ENCODE measurements at regions not wholly inside any gene's neighbourhood (a gene's known extent, or its start where the extent isn't known, plus 50 kb on each side); places are given as distances from the start of the nearest gene placed in this dataset.

DNA sequence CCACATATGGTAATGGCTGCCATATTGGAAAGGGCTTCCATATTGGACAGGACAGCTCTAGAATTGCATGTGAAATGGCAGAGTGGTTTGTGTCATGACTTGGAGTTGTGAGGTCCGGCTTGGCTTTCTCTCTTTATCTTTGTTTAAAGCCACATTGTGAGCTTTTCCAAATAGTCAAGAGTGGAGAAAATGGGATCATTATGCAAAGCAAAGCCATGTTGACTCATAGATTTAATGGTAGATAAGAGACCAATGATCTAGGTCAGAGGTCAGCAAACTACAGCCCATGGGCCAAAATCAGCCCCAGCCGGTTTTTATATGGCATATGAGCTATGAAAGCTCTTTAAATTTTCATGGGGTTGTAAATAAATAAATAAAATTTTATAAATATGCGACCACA is 449.1 kb downstream of the BCL11B start:
- H3K36me3 Mint-ChIP-seq (ENCODE audit: low read depth, unreplicated experiment): no peaks in the 10 kb centered on the region
- no peaks in the 10 kb centered on the region for H3K4me1 ChIP-seq (ENCODE audit: insufficient read depth, low read length)
- no peak overlapping the region for H3K9ac ChIP-seq (ENCODE audit: low read length)
- H3K4me3 Mint-ChIP-seq (ENCODE audit: unreplicated experiment): no peak overlapping the region
- no peaks in the 10 kb centered on the region for H3K9me3 ChIP-seq (ENCODE audit: insufficient read depth, low read depth, low read length)
- H3K4me3 ChIP-seq (ENCODE audit: insufficient read depth, low read depth, low read length): no peak overlapping the region
- no peaks in the 10 kb centered on the region for H3K79me2 ChIP-seq (ENCODE audit: insufficient read depth, low read length)
- no peaks in the 10 kb centered on the region for H3K27me3 ChIP-seq (ENCODE audit: insufficient read depth, low read length)
- H2AFZ ChIP-seq (ENCODE audit: low read depth, low read length): no peak overlapping the region
- DNase-seq (ENCODE audit: low read depth) (no peak), FAIRE-seq (no peak)
- no peak overlapping the region for H3K4me2 ChIP-seq (ENCODE audit: low read length)
- H4K20me1 ChIP-seq (ENCODE audit: insufficient read depth, low read length): no peaks in the 10 kb centered on the region
- peaks cover 5% of the 10 kb centered on the region for H3K9me3 Mint-ChIP-seq (ENCODE audit: unreplicated experiment)
- H3K27me3 Mint-ChIP-seq (ENCODE audit: low read depth, unreplicated experiment): peaks cover 15% of the 10 kb centered on the region
- TF ChIP-seq, protein P1, sequence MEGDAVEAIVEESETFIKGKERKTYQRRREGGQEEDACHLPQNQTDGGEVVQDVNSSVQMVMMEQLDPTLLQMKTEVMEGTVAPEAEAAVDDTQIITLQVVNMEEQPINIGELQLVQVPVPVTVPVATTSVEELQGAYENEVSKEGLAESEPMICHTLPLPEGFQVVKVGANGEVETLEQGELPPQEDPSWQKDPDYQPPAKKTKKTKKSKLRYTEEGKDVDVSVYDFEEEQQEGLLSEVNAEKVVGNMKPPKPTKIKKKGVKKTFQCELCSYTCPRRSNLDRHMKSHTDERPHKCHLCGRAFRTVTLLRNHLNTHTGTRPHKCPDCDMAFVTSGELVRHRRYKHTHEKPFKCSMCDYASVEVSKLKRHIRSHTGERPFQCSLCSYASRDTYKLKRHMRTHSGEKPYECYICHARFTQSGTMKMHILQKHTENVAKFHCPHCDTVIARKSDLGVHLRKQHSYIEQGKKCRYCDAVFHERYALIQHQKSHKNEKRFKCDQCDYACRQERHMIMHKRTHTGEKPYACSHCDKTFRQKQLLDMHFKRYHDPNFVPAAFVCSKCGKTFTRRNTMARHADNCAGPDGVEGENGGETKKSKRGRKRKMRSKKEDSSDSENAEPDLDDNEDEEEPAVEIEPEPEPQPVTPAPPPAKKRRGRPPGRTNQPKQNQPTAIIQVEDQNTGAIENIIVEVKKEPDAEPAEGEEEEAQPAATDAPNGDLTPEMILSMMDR (IDR thresholded peaks at IDR 0.05; ENCODE audit: insufficient read depth, low read depth, low read length): no peak
- no peak for TF ChIP-seq EZH2 (IDR thresholded peaks at IDR 0.05; ENCODE audit: insufficient read depth, low read length)
- no peak overlapping the region for H3K27ac Mint-ChIP-seq (ENCODE audit: unreplicated experiment)
- no peak overlapping the region for H3K27ac ChIP-seq (ENCODE audit: low read depth, low read length)
- no peaks in the 10 kb centered on the region for H3K36me3 ChIP-seq (ENCODE audit: insufficient read depth, low read length)
- H3K4me1 Mint-ChIP-seq (ENCODE audit: low read depth, unreplicated experiment): no peaks in the 10 kb centered on the region

DNA sequence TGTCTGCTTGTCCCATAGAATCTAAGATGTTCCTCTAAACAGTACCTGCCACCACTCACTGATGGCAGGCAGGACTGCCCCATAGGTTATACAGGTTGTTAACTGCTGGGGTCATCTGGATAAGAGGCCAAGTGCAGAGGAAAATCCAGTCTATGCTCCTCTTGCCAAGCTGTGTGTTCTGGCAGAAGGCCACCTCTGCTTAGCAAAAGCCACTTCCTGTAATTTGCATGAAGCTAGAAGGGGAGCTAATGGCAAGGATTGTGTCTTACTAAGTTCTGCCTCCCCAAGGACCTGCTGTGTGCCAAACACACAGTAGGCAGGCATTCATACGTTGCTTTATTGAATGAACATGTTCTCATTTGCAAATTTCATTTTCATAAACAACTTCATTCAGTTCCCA is 445.4 kb downstream of the BCL11B start:
- no peaks in the 10 kb centered on the region for H3K9me3 ChIP-seq (ENCODE audit: insufficient read depth, low read depth, low read length)
- H3K4me2 ChIP-seq (ENCODE audit: low read length): no peak overlapping the region
- no peak overlapping the region for H3K27ac Mint-ChIP-seq (ENCODE audit: unreplicated experiment)
- peaks cover 13% of the 10 kb centered on the region for H3K27me3 Mint-ChIP-seq (ENCODE audit: low read depth, unreplicated experiment)
- H3K4me3 Mint-ChIP-seq (ENCODE audit: unreplicated experiment): no peak overlapping the region
- no peak overlapping the region for H2AFZ ChIP-seq (ENCODE audit: low read depth, low read length)
- no peaks in the 10 kb centered on the region for H4K20me1 ChIP-seq (ENCODE audit: insufficient read depth, low read length)
- H3K27me3 ChIP-seq (ENCODE audit: insufficient read depth, low read length): no peaks in the 10 kb centered on the region
- DNase-seq (ENCODE audit: low read depth) (no peak), FAIRE-seq (no peak)
- H3K9ac ChIP-seq (ENCODE audit: low read length): no peak overlapping the region
- H3K4me3 ChIP-seq (ENCODE audit: insufficient read depth, low read depth, low read length): no peak overlapping the region
- H3K27ac ChIP-seq (ENCODE audit: low read depth, low read length): no peak overlapping the region
- H3K36me3 Mint-ChIP-seq (ENCODE audit: low read depth, unreplicated experiment): no peaks in the 10 kb centered on the region
- no peaks in the 10 kb centered on the region for H3K4me1 ChIP-seq (ENCODE audit: insufficient read depth, low read length)
- no peaks in the 10 kb centered on the region for H3K9me3 Mint-ChIP-seq (ENCODE audit: unreplicated experiment)
- no peaks in the 10 kb centered on the region for H3K36me3 ChIP-seq (ENCODE audit: insufficient read depth, low read length)
- no peaks in the 10 kb centered on the region for H3K79me2 ChIP-seq (ENCODE audit: insufficient read depth, low read length)
- no peaks in the 10 kb centered on the region for H3K4me1 Mint-ChIP-seq (ENCODE audit: low read depth, unreplicated experiment)
- TF ChIP-seq, protein P1 (IDR thresholded peaks at IDR 0.05; ENCODE audit: insufficient read depth, low read depth, low read length): no peak
- TF ChIP-seq EZH2 (IDR thresholded peaks at IDR 0.05; ENCODE audit: insufficient read depth, low read length): no peak

DNA sequence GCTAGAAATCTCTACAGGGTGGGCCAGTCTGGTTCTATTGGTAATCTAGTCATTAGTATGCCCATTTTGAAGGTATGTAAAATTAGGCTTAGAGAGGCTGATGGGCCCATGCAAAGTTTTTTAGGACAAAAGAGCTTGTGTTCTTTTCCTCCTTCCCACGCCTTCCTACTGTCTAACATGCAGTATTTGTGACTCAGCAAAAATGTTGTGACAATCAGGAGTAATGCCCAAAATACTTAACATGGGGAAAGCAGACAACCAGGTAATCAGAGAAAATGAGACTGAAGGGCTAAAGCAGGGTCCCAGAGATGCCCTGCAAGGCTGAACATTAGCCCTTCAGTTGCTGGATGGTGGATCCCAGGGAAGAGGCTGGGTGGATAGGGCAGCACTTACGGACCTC is 437.9 kb downstream of the BCL11B start:
- Histone ChIP-seq H2AFZ (ENCODE audit: low read depth, low read length) (no peak overlapping the region), H3K4me1 (ENCODE audit: insufficient read depth, low read length) (no peaks in the 10 kb centered on the region), H4K20me1 (ENCODE audit: insufficient read depth, low read length) (no peaks in the 10 kb centered on the region), H3K9ac (ENCODE audit: low read length) (no peak overlapping the region), H3K79me2 (ENCODE audit: insufficient read depth, low read length) (no peaks in the 10 kb centered on the region), H3K27ac (ENCODE audit: low read depth, low read length) (no peak overlapping the region), H3K4me2 (ENCODE audit: low read length) (no peak overlapping the region), H3K27me3 (ENCODE audit: insufficient read depth, low read length) (no peaks in the 10 kb centered on the region), H3K4me3 (ENCODE audit: insufficient read depth, low read depth, low read length) (no peak overlapping the region), H3K36me3 (ENCODE audit: insufficient read depth, low read length) (no peaks in the 10 kb centered on the region), H3K9me3 (ENCODE audit: insufficient read depth, low read depth, low read length) (peaks cover 6% of the 10 kb centered on the region)
- no peak for TF ChIP-seq EZH2 (IDR thresholded peaks at IDR 0.05; ENCODE audit: insufficient read depth, low read length)
- TF ChIP-seq, protein P1 (IDR thresholded peaks at IDR 0.05; ENCODE audit: insufficient read depth, low read depth, low read length): no peak
- peaks cover 6% of the 10 kb centered on the region for H3K27me3 Mint-ChIP-seq (ENCODE audit: low read depth, unreplicated experiment)
- DNase-seq (ENCODE audit: low read depth) (no peak), FAIRE-seq (no peak)
- no peak overlapping the region for H3K27ac Mint-ChIP-seq (ENCODE audit: unreplicated experiment)
- H3K4me3 Mint-ChIP-seq (ENCODE audit: unreplicated experiment): no peak overlapping the region
- H3K4me1 Mint-ChIP-seq (ENCODE audit: low read depth, unreplicated experiment): no peaks in the 10 kb centered on the region
- peaks cover 4% of the 10 kb centered on the region for H3K9me3 Mint-ChIP-seq (ENCODE audit: unreplicated experiment)
- no peaks in the 10 kb centered on the region for H3K36me3 Mint-ChIP-seq (ENCODE audit: low read depth, unreplicated experiment)

Data from astrocyte (in vitro differentiated cells and primary cell).